K562 (cell line): ENCODE measurements at regions not wholly inside any gene's neighbourhood (a gene's known extent, or its start where the extent isn't known, plus 50 kb on each side); places are given as distances from the start of the nearest gene placed in this dataset.

Source experiments
- CAMTA2 ChIP-seq: fragments of 250-450 bp; sonication (Bioruptor Pico); conservative IDR thresholded peaks from 2 replicates; pipeline ENCODE4 v1.5.1; 2022
- CBFA2T2 ChIP-seq: fragments of 450-650 bp; conservative IDR thresholded peaks from 2 replicates; pipeline ENCODE4 v1.6.1; 2017; ENCODE audit warnings: mild to moderate bottlenecking
- CBX8 ChIP-seq: fragments of 200-600 bp; sonication (generic); IDR thresholded peaks from 2 replicates; pipeline ENCODE4 v1.6.1; 2012; ENCODE audit warnings: borderline replicate concordance, mixed run types, low read depth, mild to moderate bottlenecking, moderate library complexity, mixed read lengths, low read length, control low read depth, inconsistent platforms; ENCODE audit not compliant: poor library complexity, severe bottlenecking; ENCODE audit errors: extremely low read depth
- DNMT1 ChIP-seq: fragments of 450-650 bp; IDR thresholded peaks from 2 replicates; pipeline ENCODE4 v1.6.1; 2016; ENCODE audit warnings: antibody characterized with exemption, mild to moderate bottlenecking
- IFI16 ChIP-seq: fragments of 250-450 bp; sonication (Bioruptor Pico); IDR thresholded peaks from 2 replicates; pipeline ENCODE4 v2.1.2; 2022; ENCODE audit warnings: mild to moderate bottlenecking, inconsistent platforms
- MEF2D ChIP-seq: conservative IDR thresholded peaks from 2 replicates; pipeline ENCODE4 v1.6.1; 2016; ENCODE audit warnings: low read depth, missing genetic modification characterization, missing compliant biosample characterization
- RNF2 ChIP-seq: sonication (generic); IDR thresholded peaks from 2 replicates; pipeline ENCODE4 v1.6.1; 2016
- SMAD4 ChIP-seq: fragments of 250-450 bp; sonication (Bioruptor Pico); conservative IDR thresholded peaks from 2 replicates; pipeline ENCODE4 v1.8.0; 2021; ENCODE audit warnings: inconsistent platforms, mild to moderate bottlenecking, moderate library complexity
- SMARCA4 ChIP-seq: fragments of 450-650 bp; IDR thresholded peaks from 2 replicates; pipeline ENCODE4 v1.6.1; 2016
- SRSF7 ChIP-seq: fragments of 200-400 bp; formaldehyde crosslinking; optimal IDR thresholded peaks from 2 replicates; pipeline ENCODE3; 2017; ENCODE audit warnings: mild to moderate bottlenecking, low read depth, low read length
- TBL1XR1 ChIP-seq, 2 experiments: IDR thresholded peaks; 2 replicates each; pipeline ENCODE4 v1.6.1; 2012; ENCODE audit warnings: improper control_type of control experiment in 2 of 2, low read length in 2 of 2, mild to moderate bottlenecking in 1 of 2
- ZNF134 ChIP-seq: fragments of 250-450 bp; sonication (Bioruptor Pico); conservative IDR thresholded peaks from 2 replicates; pipeline ENCODE4 v1.4.0; 2020
- ZNF175 ChIP-seq: fragments of 200-800 bp; sonication (Bioruptor generic); IDR thresholded peaks from 2 replicates; pipeline ENCODE4 v1.6.1; 2016; ENCODE audit warnings: low read depth, mild to moderate bottlenecking, missing genetic modification characterization, missing compliant biosample characterization
- ZNF277 ChIP-seq: fragments of 250-450 bp; sonication (Bioruptor Pico); IDR thresholded peaks from 2 replicates; pipeline ENCODE4 v1.8.0; 2022; ENCODE audit warnings: inconsistent platforms, mild to moderate bottlenecking, moderate library complexity, borderline replicate concordance
- ZNF3 ChIP-seq: fragments of 250-450 bp; sonication (Bioruptor Pico); IDR thresholded peaks from 2 replicates; pipeline ENCODE4 v1.5.0; 2021; ENCODE audit warnings: mild to moderate bottlenecking, moderate library complexity
- ZNF407 ChIP-seq: fragments of 450-650 bp; IDR thresholded peaks from 2 replicates; pipeline ENCODE4 v1.6.1; 2016; ENCODE audit warnings: low read depth
- ZNF408 ChIP-seq: fragments of 250-450 bp; sonication (Bioruptor Pico); IDR thresholded peaks from 2 replicates; pipeline ENCODE4 v1.4.0; 2020; ENCODE audit warnings: low read depth, mild to moderate bottlenecking, moderate library complexity
- ZNF764 ChIP-seq: fragments of 250-450 bp; sonication (Bioruptor Pico); IDR thresholded peaks from 2 replicates; pipeline ENCODE4 v1.4.0; 2020; ENCODE audit warnings: low read depth, mild to moderate bottlenecking, moderate library complexity
- TF ChIP-seq, protein P1 (sequence below): sonication (generic); formaldehyde crosslinking; IDR thresholded peaks from 2 replicates; pipeline ENCODE4 v1.8.0; 2022; ENCODE audit warnings: mild to moderate bottlenecking, missing genetic modification reagents

DNA sequence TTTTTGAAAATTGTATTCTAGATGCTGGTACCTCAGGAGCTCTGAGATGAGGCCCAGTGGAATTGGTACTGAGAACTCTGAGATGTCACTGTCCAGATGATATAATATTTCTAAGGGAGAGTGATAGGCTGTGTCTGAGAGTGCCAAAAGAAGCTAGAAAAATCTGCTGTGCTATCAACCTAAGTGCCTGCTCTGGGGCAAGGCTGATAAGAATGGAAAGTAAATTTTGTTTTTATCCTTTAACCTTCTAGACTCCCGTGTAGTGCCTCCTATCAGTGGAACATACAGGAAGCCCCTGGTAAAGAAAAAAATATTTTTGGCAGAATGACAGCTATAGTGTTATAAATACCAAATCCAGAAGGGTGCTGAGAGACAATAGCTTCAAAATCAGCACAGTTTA lies 348.2 kb downstream of the TFAP2B start (continued):
- TF ChIP-seq ZNF407: no peak
- TF ChIP-seq CAMTA2: no peak
- TF ChIP-seq ZNF408 (CRISPR knock-in tag): no peak
- TF ChIP-seq ZNF764: no peak
- no peak for TF ChIP-seq ZNF277 (CRISPR knock-in tag)
- TF ChIP-seq, protein P1, sequence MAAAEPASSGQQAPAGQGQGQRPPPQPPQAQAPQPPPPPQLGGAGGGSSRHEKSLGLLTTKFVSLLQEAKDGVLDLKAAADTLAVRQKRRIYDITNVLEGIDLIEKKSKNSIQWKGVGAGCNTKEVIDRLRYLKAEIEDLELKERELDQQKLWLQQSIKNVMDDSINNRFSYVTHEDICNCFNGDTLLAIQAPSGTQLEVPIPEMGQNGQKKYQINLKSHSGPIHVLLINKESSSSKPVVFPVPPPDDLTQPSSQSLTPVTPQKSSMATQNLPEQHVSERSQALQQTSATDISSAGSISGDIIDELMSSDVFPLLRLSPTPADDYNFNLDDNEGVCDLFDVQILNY (CRISPR knock-in tag): no peak
- peak; percentile 83 for TF ChIP-seq CBFA2T2
- TF ChIP-seq IFI16 (CRISPR knock-in tag): no peak
- TF ChIP-seq SMAD4: 0 out of 2 replicates have a peak, but pooled peaks have one; percentile 23
- peak in 1 of 2 experiments; percentile 46; a peak in 1 of 4 replicates for TF ChIP-seq TBL1XR1 (IDR thresholded peaks at IDR 0.05; ENCODE audit: low read length in 2 of 2)
- TF ChIP-seq ZNF175 (CRISPR knock-in tag): no peak
- no peak for TF ChIP-seq DNMT1
- TF ChIP-seq RNF2: no peak
- TF ChIP-seq SRSF7: no peak
- no peak for TF ChIP-seq CBX8
- TF ChIP-seq MEF2D (tag): no peak
- TF ChIP-seq SMARCA4: peak; percentile 73
- TF ChIP-seq ZNF134 (CRISPR knock-in tag): no peak
- TF ChIP-seq ZNF3: no peak
